SK-N-SH (cell line): ENCODE measurements at regions not wholly inside any gene's neighbourhood (a gene's known extent, or its start where the extent isn't known, plus 50 kb on each side); places are given as distances from the start of the nearest gene placed in this dataset.

Experiments
- CTCF ChIA-PET: fragments of 300-600, 350-600 bp; formaldehyde crosslinking; extraction: SDS; loops from one replicate; lab custom pipeline; 2021; lab: Yijun Ruan, JAX
- POLR2A ChIA-PET: fragments of 350-600 bp; sonication (Branson Sonifier 250); formaldehyde crosslinking; extraction: SDS; loops from one replicate; lab custom pipeline; 2020; ENCODE audit warnings: antibody characterized with exemption, inconsistent platforms; lab: Yijun Ruan, JAX
- DNase-seq: peaks from one replicate; pipeline ENCODE4 v3.0.0; 2012
- H2AFZ ChIP-seq: fragments of 200-600 bp; sonication (generic); 2 replicates; pipeline ENCODE4 v1.8.1; 2016; ENCODE audit warnings: antibody characterized with exemption, mild to moderate bottlenecking, low read depth
- H3F3A ChIP-seq: fragments of 200-600 bp; sonication (generic); replicated peaks from 2 replicates; pipeline ENCODE3; 2016; ENCODE audit warnings: antibody characterized with exemption, mild to moderate bottlenecking; ENCODE audit not compliant: insufficient read depth
- H3K27ac ChIP-seq, 2 experiments: fragments of 200-500 bp in 1 of 2; fragments of 200-600 bp in 1 of 2; sonication (Bioruptor generic) in 1 of 2; sonication (generic), shearing (Covaris generic) in 1 of 2; 2 replicates each; pipeline versions ENCODE4 v1.5.1 to v1.6.1; 2014 to 2016; ENCODE audit warnings: low read depth in 2 of 2, inconsistent platforms in 1 of 2, low read length in 1 of 2, mild to moderate bottlenecking in 1 of 2, mixed read lengths in 1 of 2
- H3K27me3 ChIP-seq: fragments of 200-600 bp; sonication (generic), shearing (Covaris generic); 2 replicates; pipeline ENCODE4 v1.6.1; 2016; ENCODE audit warnings: mixed run types; ENCODE audit not compliant: insufficient read depth
- H3K36me3 ChIP-seq, 2 experiments: fragments of 200-500 bp in 1 of 2; fragments of 200-600 bp in 1 of 2; sonication (Bioruptor generic) in 1 of 2; sonication (generic) in 1 of 2; replicated peaks in 1 of 2; 2 replicates each; pipeline versions ENCODE3 to v1.5.1; 2014 to 2016; ENCODE audit warnings: low read length in 1 of 2, mild to moderate bottlenecking in 1 of 2; ENCODE audit not compliant: insufficient read depth in 2 of 2, control insufficient read depth in 1 of 2
- H3K4me1 ChIP-seq, 2 experiments: fragments of 200-500 bp in 1 of 2; fragments of 200-600 bp in 1 of 2; sonication (Bioruptor generic) in 1 of 2; sonication (generic), shearing (Covaris generic) in 1 of 2; 2 replicates each; pipeline versions ENCODE4 v1.5.1 to v1.6.1; 2014 to 2016; ENCODE audit warnings: low read depth in 1 of 2, low read length in 1 of 2, mixed run types in 1 of 2; ENCODE audit not compliant: insufficient read depth in 2 of 2, control insufficient read depth in 1 of 2
- H3K4me2 ChIP-seq: fragments of 200-600 bp; sonication (generic), shearing (Covaris generic); 2 replicates; pipeline ENCODE4 v1.6.1; 2017; ENCODE audit warnings: mixed run types
- H3K4me3 ChIP-seq, 2 experiments: fragments of 200-500 bp in 1 of 2; fragments of 200-600 bp in 1 of 2; sonication (Bioruptor generic) in 1 of 2; sonication (generic), shearing (Covaris generic) in 1 of 2; 2 replicates each; pipeline versions ENCODE4 v1.5.1 to v1.8.1; 2014 to 2016; ENCODE audit warnings: low read depth in 2 of 2, inconsistent platforms in 1 of 2, low read length in 1 of 2, mild to moderate bottlenecking in 1 of 2, mixed read lengths in 1 of 2, moderate library complexity in 1 of 2
- H3K79me2 ChIP-seq: fragments of 200-600 bp; sonication (generic); 2 replicates; pipeline ENCODE4 v1.8.1; 2017; ENCODE audit warnings: mild to moderate bottlenecking; ENCODE audit not compliant: insufficient read depth
- H3K9ac ChIP-seq: fragments of 200-600 bp; sonication (generic); 2 replicates; pipeline ENCODE4 v1.6.1; 2017; ENCODE audit warnings: mixed run types
- H3K9me2 ChIP-seq: fragments of 200-600 bp; sonication (generic); 2 replicates; pipeline ENCODE4 v1.6.1; 2017; ENCODE audit warnings: mixed run types
- H3K9me3 ChIP-seq: fragments of 200-600 bp; sonication (generic); 2 replicates; pipeline ENCODE4 v1.6.1; 2017; ENCODE audit warnings: mixed run types, mild to moderate bottlenecking, moderate library complexity
- H4K20me1 ChIP-seq: fragments of 200-600 bp; sonication (generic); 2 replicates; pipeline ENCODE4 v1.6.1; 2017; ENCODE audit warnings: mild to moderate bottlenecking, mixed run types; ENCODE audit not compliant: insufficient read depth
- CHD2 ChIP-seq: fragments of 150-350 bp; IDR thresholded peaks from 2 replicates; pipeline ENCODE4 v1.6.1; 2018; ENCODE audit warnings: low read length; ENCODE audit not compliant: partially characterized antibody
- ELF1 ChIP-seq: IDR thresholded peaks from 2 replicates; pipeline ENCODE4 v1.4.0; 2012
- FOXJ3 ChIP-seq: sonication (generic); formaldehyde crosslinking; IDR thresholded peaks from 2 replicates; pipeline ENCODE4 v1.5.1; 2020; ENCODE audit warnings: mild to moderate bottlenecking, missing genetic modification reagents
- FOXM1 ChIP-seq: IDR thresholded peaks from 2 replicates; pipeline ENCODE4 v1.4.0; 2012; ENCODE audit warnings: low read depth, mild to moderate bottlenecking
- GABPA ChIP-seq: IDR thresholded peaks from 2 replicates; pipeline ENCODE4 v1.4.0; 2012; ENCODE audit warnings: low read depth, mild to moderate bottlenecking
- MEF2A ChIP-seq: IDR thresholded peaks from 2 replicates; pipeline ENCODE4 v1.4.0; 2012; ENCODE audit warnings: low read depth, borderline replicate concordance
- NRF1 ChIP-seq: IDR thresholded peaks from 2 replicates; pipeline ENCODE4 v1.6.1; 2012; ENCODE audit warnings: low read depth, mild to moderate bottlenecking, low read length
- RCOR1 ChIP-seq: fragments of 150-350 bp; IDR thresholded peaks from 2 replicates; pipeline ENCODE4 v1.6.1; 2017; ENCODE audit warnings: antibody characterized with exemption, low read length
- RFX5 ChIP-seq: IDR thresholded peaks from 2 replicates; pipeline ENCODE4 v1.6.1; 2012; ENCODE audit warnings: mild to moderate bottlenecking, improper control_type of control experiment, low read length
- SIN3A ChIP-seq: IDR thresholded peaks from 2 replicates; pipeline ENCODE4 v1.6.1; 2012; ENCODE audit warnings: low read depth, mild to moderate bottlenecking, low read length, moderate library complexity, borderline replicate concordance
- SMC3 ChIP-seq: IDR thresholded peaks from 2 replicates; pipeline ENCODE4 v1.6.1; 2012; ENCODE audit warnings: low read depth, low read length, improper control_type of control experiment
- TAF1 ChIP-seq: IDR thresholded peaks from 2 replicates; pipeline ENCODE4 v1.6.1; 2012; ENCODE audit warnings: low read depth, mild to moderate bottlenecking, low read length, moderate library complexity, borderline replicate concordance
- TCF12 ChIP-seq: IDR thresholded peaks from 2 replicates; pipeline ENCODE4 v1.4.0; 2012
- WGBS: methylation state at CpG from one replicate; pipeline ENCODE4 v1.1.6; 2017; ENCODE audit warnings: low lambda C conversion rate; 5-methylcytosine and 5-hydroxymethylcytosine counted together
- TF ChIP-seq, protein P1 (sequence below): IDR thresholded peaks from 2 replicates; pipeline ENCODE4 v1.6.1; 2012; ENCODE audit warnings: mild to moderate bottlenecking, low read depth, low read length, moderate library complexity
- TF ChIP-seq, protein P2 (sequence below): IDR thresholded peaks from 2 replicates; pipeline ENCODE4; 2012
- TF ChIP-seq, protein P3 (sequence below): IDR thresholded peaks from 2 replicates; pipeline ENCODE4 v1.4.0; 2012; ENCODE audit warnings: low read depth, borderline replicate concordance
- TF ChIP-seq, protein P4 (sequence below): fragments of 150-350 bp; IDR thresholded peaks from 2 replicates; pipeline ENCODE4 v1.6.1; 2016; ENCODE audit warnings: mild to moderate bottlenecking, low read depth, low read length
- TF ChIP-seq, protein P5 (sequence below): IDR thresholded peaks from 2 replicates; pipeline ENCODE4 v1.4.0; 2012; ENCODE audit warnings: low read depth, borderline replicate concordance
- TF ChIP-seq, protein P6 (sequence below): IDR thresholded peaks from 2 replicates; pipeline ENCODE4 v1.4.0; 2012; ENCODE audit warnings: low read depth
- TF ChIP-seq, protein P7 (sequence below): fragments of 150-350 bp; IDR thresholded peaks from 2 replicates; pipeline ENCODE4 v1.6.1; 2017; ENCODE audit warnings: antibody characterized with exemption, low read length, low read depth, borderline replicate concordance

DNA sequence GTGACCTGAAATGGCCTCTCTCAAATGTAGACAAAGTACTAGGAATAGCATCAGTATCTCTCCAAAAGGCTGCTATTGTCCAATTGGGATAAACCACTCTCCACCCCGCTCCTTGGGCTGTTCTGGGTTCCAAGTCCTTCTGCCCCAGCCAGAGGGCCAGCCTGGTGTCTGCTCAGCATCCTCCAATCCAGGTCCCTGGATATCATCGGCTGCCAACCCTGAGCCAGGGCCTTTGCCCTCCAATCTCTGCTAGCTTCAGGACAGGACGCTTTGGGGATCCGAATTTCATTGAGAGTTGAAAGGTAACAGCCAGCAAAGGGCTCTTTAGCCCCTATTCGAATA is 119.3 kb upstream of the ADPGK start:
- WGBS: 36% methylated on average over 5 of the region's 5 CpGs
- H3K4me2 ChIP-seq: no peak overlapping the region
- H3K9me2 ChIP-seq: no peaks in the 10 kb centered on the region
- no peaks in the 10 kb centered on the region for H3K79me2 ChIP-seq
- H3K36me3 ChIP-seq: no peaks in the 10 kb centered on the region
- POLR2A ChIA-PET: no interaction called here
- no peaks in the 10 kb centered on the region for H3K9me3 ChIP-seq
- no peaks in the 10 kb centered on the region for H4K20me1 ChIP-seq
- no peak overlapping the region for H2AFZ ChIP-seq
- no peak overlapping the region for H3K27ac ChIP-seq
- no peaks in the 10 kb centered on the region; the same call in 1 of the 2 replicates for H3K27me3 ChIP-seq
- H3F3A ChIP-seq: no peaks in the 10 kb centered on the region
- no peak for DNase-seq
- TF ChIP-seq SIN3A (no peak), RCOR1 (no peak), NRF1 (no peak), RFX5 (no peak), FOXM1 (no peak), GABPA (no peak), MEF2A (no peak), SMC3 (no peak), TAF1 (no peak), ELF1 (no peak), CHD2 (no peak), FOXJ3 (no peak), TCF12 (no peak)
- TF ChIP-seq, protein P1, sequence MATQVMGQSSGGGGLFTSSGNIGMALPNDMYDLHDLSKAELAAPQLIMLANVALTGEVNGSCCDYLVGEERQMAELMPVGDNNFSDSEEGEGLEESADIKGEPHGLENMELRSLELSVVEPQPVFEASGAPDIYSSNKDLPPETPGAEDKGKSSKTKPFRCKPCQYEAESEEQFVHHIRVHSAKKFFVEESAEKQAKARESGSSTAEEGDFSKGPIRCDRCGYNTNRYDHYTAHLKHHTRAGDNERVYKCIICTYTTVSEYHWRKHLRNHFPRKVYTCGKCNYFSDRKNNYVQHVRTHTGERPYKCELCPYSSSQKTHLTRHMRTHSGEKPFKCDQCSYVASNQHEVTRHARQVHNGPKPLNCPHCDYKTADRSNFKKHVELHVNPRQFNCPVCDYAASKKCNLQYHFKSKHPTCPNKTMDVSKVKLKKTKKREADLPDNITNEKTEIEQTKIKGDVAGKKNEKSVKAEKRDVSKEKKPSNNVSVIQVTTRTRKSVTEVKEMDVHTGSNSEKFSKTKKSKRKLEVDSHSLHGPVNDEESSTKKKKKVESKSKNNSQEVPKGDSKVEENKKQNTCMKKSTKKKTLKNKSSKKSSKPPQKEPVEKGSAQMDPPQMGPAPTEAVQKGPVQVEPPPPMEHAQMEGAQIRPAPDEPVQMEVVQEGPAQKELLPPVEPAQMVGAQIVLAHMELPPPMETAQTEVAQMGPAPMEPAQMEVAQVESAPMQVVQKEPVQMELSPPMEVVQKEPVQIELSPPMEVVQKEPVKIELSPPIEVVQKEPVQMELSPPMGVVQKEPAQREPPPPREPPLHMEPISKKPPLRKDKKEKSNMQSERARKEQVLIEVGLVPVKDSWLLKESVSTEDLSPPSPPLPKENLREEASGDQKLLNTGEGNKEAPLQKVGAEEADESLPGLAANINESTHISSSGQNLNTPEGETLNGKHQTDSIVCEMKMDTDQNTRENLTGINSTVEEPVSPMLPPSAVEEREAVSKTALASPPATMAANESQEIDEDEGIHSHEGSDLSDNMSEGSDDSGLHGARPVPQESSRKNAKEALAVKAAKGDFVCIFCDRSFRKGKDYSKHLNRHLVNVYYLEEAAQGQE: no peak
- TF ChIP-seq, protein P2, sequence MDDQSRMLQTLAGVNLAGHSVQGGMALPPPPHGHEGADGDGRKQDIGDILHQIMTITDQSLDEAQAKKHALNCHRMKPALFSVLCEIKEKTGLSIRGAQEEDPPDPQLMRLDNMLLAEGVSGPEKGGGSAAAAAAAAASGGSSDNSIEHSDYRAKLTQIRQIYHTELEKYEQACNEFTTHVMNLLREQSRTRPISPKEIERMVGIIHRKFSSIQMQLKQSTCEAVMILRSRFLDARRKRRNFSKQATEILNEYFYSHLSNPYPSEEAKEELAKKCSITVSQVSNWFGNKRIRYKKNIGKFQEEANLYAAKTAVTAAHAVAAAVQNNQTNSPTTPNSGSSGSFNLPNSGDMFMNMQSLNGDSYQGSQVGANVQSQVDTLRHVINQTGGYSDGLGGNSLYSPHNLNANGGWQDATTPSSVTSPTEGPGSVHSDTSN: no peak
- TF ChIP-seq, protein P3, sequence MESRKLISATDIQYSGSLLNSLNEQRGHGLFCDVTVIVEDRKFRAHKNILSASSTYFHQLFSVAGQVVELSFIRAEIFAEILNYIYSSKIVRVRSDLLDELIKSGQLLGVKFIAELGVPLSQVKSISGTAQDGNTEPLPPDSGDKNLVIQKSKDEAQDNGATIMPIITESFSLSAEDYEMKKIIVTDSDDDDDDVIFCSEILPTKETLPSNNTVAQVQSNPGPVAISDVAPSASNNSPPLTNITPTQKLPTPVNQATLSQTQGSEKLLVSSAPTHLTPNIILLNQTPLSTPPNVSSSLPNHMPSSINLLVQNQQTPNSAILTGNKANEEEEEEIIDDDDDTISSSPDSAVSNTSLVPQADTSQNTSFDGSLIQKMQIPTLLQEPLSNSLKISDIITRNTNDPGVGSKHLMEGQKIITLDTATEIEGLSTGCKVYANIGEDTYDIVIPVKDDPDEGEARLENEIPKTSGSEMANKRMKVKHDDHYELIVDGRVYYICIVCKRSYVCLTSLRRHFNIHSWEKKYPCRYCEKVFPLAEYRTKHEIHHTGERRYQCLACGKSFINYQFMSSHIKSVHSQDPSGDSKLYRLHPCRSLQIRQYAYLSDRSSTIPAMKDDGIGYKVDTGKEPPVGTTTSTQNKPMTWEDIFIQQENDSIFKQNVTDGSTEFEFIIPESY: no peak
- TF ChIP-seq, protein P4, sequence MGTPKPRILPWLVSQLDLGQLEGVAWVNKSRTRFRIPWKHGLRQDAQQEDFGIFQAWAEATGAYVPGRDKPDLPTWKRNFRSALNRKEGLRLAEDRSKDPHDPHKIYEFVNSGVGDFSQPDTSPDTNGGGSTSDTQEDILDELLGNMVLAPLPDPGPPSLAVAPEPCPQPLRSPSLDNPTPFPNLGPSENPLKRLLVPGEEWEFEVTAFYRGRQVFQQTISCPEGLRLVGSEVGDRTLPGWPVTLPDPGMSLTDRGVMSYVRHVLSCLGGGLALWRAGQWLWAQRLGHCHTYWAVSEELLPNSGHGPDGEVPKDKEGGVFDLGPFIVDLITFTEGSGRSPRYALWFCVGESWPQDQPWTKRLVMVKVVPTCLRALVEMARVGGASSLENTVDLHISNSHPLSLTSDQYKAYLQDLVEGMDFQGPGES: no peak
- TF ChIP-seq, protein P5, sequence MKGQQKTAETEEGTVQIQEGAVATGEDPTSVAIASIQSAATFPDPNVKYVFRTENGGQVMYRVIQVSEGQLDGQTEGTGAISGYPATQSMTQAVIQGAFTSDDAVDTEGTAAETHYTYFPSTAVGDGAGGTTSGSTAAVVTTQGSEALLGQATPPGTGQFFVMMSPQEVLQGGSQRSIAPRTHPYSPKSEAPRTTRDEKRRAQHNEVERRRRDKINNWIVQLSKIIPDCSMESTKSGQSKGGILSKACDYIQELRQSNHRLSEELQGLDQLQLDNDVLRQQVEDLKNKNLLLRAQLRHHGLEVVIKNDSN: no peak
- TF ChIP-seq, protein P6, sequence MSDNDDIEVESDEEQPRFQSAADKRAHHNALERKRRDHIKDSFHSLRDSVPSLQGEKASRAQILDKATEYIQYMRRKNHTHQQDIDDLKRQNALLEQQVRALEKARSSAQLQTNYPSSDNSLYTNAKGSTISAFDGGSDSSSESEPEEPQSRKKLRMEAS: no peak
- TF ChIP-seq, protein P7, sequence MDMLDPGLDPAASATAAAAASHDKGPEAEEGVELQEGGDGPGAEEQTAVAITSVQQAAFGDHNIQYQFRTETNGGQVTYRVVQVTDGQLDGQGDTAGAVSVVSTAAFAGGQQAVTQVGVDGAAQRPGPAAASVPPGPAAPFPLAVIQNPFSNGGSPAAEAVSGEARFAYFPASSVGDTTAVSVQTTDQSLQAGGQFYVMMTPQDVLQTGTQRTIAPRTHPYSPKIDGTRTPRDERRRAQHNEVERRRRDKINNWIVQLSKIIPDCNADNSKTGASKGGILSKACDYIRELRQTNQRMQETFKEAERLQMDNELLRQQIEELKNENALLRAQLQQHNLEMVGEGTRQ: no peak
- no peak overlapping the region for H3K9ac ChIP-seq
- CTCF ChIA-PET: interaction anchor here (0.8 kb wide), 1 partner anchor 50 kb away, joined by 3 read pairs; no protein-coding TSS in a partner anchor
- H3K4me1 ChIP-seq: peaks cover 0 to 2% of the 10 kb centered on the region in 2 experiments; a peak in 1 of 4 replicates
- H3K4me3 ChIP-seq: no peak overlapping the region
